ENCODE measurements at regions not wholly inside any gene's neighbourhood (a gene's known extent, or its start where the extent isn't known, plus 50 kb on each side); places are given as distances from the start of the nearest gene placed in this dataset.

DNA sequence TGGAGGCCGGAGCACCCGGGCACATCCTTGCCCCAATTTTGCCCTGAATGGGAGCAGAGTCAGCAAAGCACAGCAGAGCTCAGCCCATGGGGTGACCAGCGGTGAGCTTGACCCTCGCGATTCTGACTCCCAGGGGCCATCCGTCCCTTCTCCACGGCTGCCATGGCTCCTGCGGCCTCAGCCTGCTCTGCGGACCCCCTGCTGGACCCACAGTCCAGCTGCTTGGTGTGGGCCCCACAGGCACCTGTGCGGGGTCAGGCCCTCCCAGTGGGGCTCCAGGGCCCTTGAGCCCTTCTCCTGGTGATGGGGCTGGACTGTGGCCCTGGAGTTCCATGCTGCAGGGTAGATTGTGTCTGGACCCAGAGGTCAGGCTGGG, 144.2 kb downstream of the ENGASE start:
- DNase-seq (ENCODE audit: low read depth in 2 of 2), result no peak

DNA sequence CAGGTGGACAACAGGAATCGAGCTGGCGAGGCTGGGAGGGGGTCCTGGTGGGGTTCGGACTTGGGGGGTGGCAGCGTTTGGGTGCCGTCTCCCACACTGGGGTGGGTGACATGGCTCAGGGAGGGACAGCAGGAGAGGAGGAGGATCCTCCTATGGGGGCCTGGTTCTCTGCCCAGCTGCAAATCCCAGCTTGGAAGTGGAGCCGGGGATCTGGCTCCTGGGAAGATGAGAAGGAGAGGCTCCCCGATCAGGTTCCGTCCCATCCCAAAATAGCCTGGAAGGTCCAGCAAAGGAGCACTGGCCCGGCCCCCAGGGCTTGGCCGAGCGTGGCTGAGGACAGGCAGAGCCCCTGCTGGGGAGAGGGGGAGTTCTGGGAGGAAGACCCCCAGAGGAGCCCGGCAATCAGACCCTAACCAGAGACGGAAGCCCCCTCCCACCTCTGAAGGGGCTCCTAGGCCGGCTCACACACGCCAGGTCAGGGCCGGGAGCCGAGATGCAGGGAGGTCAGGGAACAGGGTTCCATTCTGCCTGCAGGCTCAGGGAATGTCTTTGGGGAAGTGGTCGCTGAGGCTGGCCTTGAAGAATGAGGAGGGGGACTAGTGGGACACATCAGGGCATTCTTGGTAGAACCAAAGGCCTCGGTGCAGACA, 143.7 kb downstream of the ENGASE start:
- DNase-seq (ENCODE audit: low read depth in 2 of 2), result no peak

GRCh38 chr17:79217473-79218135, 143.0 kb downstream of the ENGASE start:
- no peak for DNase-seq (ENCODE audit: low read depth in 2 of 2)

GRCh38 chr17:79216826-79217225, 142.2 kb downstream of the ENGASE start:
- no peak for DNase-seq (ENCODE audit: low read depth in 2 of 2)

DNA sequence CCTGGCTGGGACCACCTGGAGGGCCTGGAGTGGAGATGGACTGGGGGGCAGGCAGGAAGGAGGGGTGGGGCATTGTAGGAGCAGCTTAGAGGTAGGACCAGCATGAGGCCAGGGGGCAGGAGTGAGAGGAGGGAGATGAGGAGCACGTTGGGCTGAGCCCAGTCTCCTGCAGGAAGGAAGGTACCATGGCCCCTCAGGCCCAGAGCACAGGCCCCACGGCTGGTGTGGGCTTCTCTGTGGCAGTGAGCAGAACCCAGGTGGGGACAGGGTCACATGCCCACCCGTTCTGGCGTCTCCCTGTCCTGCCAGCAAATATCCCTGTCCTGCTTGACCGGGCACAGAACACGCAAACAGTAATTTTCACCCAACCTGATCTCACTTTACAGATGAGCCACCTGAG, 141.8 kb downstream of the ENGASE start:
- DNase-seq (ENCODE audit: low read depth in 2 of 2), result no peak

DNA sequence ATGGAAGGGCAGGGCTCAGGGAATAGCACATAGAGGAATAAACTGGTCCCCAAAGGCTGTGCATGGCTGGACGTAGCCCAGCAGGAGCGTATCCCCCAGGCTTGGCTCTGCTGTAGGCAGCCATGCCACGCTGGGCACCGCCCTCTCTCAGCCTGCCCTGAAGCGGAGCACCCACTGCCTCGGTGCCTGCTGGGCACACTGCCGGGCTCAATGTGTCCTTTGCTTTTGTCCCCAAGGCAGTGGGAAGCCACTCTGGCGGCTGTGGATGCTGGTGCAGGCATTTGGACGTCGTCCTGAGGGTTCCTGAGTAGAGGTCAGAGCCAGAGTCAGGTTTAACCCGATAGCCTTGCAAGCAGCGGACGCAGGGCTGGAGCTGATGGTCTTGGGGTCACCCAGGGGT, 141.0 kb downstream of the ENGASE start:
- no peak for DNase-seq (ENCODE audit: low read depth in 2 of 2)

GRCh38 chr17:79214940-79215604, 140.4 kb downstream of the ENGASE start:
- no peak for DNase-seq (ENCODE audit: low read depth in 2 of 2)

GRCh38 chr17:79214459-79214858, 139.8 kb downstream of the ENGASE start:
- no peak for DNase-seq (ENCODE audit: low read depth in 2 of 2)

GRCh38 chr17:79213305-79213704, 138.7 kb downstream of the ENGASE start:
- no peak for DNase-seq (ENCODE audit: low read depth in 2 of 2)

GRCh38 chr17:79212149-79213087, 137.8 kb downstream of the ENGASE start:
- no peak for DNase-seq (ENCODE audit: low read depth in 2 of 2)

DNA sequence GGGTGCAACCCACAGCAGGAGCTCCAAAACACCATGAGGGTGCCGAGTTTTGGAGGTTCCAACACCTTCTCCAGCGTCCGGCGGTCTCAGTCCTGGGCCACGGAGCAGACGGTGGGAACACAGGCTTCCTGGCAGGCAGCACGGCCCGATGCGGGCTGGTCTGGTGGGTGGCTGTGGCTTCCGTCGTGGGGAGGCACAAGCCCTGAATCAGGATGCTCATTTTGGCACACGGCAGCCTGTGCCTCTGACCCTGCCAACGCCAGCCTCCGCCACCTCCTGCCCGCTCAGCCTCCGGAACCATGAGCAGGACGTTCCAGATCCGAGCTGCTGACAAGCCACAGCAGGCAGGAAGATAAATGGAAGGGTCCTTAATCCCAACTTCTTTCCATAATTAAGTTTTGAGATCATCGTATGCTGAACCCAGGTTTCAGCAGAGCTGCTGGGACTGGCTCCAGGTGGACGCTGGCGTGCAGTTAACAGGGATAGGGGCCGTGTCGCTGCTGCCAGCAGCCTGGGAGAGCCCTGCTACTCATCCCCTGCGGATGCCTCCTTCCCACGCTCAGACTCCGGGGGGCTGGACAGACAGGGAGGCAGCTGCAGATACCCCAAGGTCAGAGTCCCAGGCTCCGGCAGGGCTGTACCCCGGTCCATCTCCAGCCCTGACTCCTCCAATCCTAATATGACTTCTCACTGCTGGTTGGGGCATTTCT, 136.6 kb downstream of the ENGASE start:
- DNase-seq (ENCODE audit: low read depth in 2 of 2), result no peak

DNA sequence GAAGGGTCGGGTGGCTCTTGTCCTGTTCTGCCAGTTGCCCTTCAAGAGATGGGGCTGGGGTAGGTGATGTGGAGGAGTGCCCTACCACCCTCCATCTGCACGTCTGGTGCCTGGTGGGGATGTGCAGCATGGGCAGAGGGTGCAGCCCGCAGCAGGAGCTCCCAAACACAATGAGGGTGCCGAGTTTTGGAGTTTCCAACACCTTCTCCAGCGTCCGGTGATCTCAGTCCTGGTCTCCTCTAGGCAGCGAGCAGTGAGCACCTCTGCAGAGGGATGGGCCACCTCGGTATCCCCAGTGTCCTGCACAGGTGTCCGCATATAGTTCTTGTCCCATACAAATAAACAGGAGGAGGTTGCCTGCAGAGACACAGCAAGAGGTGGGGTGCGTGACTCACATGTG, 136.0 kb downstream of the ENGASE start:
- DNase-seq (ENCODE audit: low read depth in 2 of 2), result no peak

DNA sequence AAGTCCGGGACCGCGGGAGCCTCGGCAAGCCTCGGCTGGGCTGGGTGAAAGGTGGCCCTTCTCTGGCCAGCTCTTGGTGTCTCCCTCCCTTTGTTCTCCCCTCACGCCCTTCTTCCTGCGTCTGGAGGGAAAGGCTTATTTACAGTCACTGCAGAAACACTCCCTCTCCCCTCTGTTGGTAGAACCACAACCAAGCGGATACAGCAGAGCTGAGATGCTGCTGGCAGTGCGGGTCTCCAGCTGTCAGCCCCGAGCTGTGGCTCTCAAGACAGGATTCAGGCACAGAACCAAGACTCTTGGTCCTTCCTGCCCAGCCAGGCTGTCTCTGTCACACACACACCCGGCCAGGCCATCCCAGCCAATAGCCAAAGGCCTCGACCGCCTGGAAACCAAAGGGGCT, 133.3 kb downstream of the ENGASE start:
- DNase-seq (ENCODE audit: low read depth in 2 of 2), result no peak

DNA sequence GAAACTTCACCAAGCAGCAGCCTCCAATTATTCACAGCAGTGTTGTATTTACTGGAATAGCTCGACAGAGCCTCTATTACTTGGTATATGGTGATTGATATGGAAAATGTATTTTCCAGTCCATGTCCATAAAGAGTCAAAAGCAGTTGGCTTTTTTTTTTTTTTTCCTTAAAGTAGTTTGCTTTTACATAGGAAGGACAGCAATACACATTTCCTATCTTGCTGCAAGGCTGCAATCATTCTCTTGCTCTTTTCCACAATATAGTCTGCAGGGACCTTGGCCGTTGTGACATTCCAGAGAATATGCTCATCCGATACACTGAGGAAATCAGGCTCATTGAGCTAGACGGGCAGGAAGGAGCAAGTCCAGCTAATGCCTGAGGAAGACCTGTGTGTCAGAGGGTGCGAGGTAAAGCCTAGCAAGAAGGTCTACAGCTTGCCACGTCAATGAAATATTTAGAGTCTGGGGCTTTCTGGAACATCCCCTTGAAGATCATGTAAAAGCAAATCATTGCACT, 131.1 kb downstream of the ENGASE start:
- no peak for DNase-seq (ENCODE audit: low read depth in 2 of 2)

GRCh38 chr17:79204261-79204660, 129.6 kb downstream of the ENGASE start:
- DNase-seq (ENCODE audit: low read depth in 2 of 2), result no peak

GRCh38 chr17:79203657-79204056, 129.0 kb downstream of the ENGASE start:
- no peak for DNase-seq (ENCODE audit: low read depth in 2 of 2)

- no peak for DNase-seq (ENCODE audit: low read depth in 2 of 2)
Observed at GRCh38 chr17:79203016-79203415, 128.4 kb downstream of the ENGASE start.

DNA sequence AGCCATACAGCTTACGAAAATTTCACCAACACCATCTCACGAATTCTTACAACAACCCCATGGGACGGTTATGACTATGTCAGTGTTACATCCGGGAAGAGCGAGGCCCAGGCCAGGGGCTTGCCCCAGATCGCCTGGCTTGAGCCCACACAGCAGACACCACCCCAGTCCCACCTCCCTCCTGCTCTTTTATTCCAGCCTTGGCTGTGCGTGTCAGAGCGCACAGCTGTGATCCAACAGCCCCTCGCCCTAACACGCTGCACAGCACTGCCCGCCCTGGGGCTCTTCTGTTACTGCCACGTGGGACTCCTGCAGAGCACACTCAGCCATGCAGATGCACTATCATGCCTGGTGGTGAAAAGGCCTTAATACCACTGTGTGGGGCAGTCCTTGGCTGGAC, 127.9 kb downstream of the ENGASE start:
- no peak for DNase-seq (ENCODE audit: low read depth in 2 of 2)

GRCh38 chr17:79201536-79202227, 127.1 kb downstream of the ENGASE start:
- DNase-seq (ENCODE audit: low read depth in 2 of 2), result no peak

GRCh38 chr17:79201119-79201518, 126.5 kb downstream of the ENGASE start:
- DNase-seq (ENCODE audit: low read depth in 2 of 2), result no peak

DNA sequence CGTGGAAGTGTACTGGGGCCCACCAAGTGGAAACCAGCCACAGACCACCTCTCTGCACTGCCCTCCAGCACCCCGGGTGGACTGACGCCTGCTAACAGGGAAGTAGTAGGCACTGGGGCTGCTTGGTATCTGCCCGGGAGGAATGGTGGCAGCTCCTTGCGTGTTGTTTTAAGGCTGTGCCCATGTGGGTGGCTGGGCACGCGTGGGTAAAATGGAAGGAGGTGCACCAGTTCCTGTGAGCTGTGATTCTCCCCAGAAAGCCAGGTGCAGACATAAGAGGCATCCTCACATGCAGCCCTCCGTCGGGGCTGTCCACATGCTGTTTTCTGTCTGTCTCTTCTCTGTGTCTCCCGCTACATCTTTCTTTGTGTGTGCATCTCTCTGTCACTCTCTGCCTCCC, 122.3 kb downstream of the ENGASE start:
- DNase-seq (ENCODE audit: low read depth in 2 of 2), result no peak

Measured in stimulated activated CD4-positive, alpha-beta T cell treated with anti-CD3 and anti-CD28 coated beads, Interleukin-1b, Interleukin-23, amount 100 ng/mL, for 4 hours (primary cell).